ENCODE measurements at regions not wholly inside any gene's neighbourhood (a gene's known extent, or its start where the extent isn't known, plus 50 kb on each side); places are given as distances from the start of the nearest gene placed in this dataset.

DNA sequence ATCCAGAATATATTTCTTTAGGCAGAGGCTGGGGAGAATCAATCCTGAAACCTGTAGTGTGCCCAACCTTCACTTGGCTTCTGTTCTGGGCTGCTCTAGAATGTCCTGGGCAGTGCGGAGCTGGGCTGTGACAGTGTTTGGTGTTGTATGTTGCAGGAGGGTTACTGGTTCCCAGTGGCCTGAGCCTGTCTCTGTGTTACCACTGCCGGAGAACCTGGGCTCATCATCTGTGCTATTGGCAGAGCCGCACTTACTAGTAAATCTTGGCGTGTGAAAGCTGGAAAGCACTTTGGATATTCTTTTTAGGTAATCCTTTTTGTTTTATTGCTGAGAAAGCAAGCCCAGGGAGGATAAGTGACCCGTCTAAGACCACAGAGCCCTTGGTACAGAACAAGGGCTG is 412.9 kb downstream of the SLC4A3 start:
- no peak for TF ChIP-seq CTCF (IDR thresholded peaks at IDR 0.05)
- no peak for TF ChIP-seq POLR2A (IDR thresholded peaks at IDR 0.05)
- TF ChIP-seq EP300 (IDR thresholded peaks at IDR 0.05), result no peak
- no peak for TF ChIP-seq POLR2AphosphoS5 (IDR thresholded peaks at IDR 0.05)
